Endothelial cell of umbilical vein (primary cell): ENCODE measurements at regions not wholly inside any gene's neighbourhood (a gene's known extent, or its start where the extent isn't known, plus 50 kb on each side); places are given as distances from the start of the nearest gene placed in this dataset.

Source experiments
- BruUV-seq: library from RNA; stranded (reverse); fragments of 400-500 nt; replicated peaks from 2 replicates; lab custom pipeline; 2021; lab: Mats Ljungman, UMichigan
- CTCF ChIA-PET: fragments of 300-600, 350-600 bp; sonication (Branson Sonifier 250); formaldehyde crosslinking; loops from one replicate; lab custom pipeline; 2021; ENCODE audit warnings: antibody characterized with exemption, inconsistent platforms; lab: Charles Lee
- POLR2A ChIA-PET: fragments of 300-600, 350-600 bp; sonication (Branson Sonifier 250); formaldehyde crosslinking; loops from one replicate; lab custom pipeline; 2021; ENCODE audit warnings: antibody characterized with exemption, inconsistent platforms; lab: Charles Lee
- DNase-seq: peaks from one replicate; pipeline ENCODE4 v3.0.0-alpha.2; 2011; ENCODE audit warnings: low read depth, low spot score
- FAIRE-seq: peaks from 2 replicates; lab custom pipeline; 2011; peaks lifted over from hg19 to GRCh38; lab: Jason Lieb, UNC
- H2AFZ ChIP-seq: 2 replicates; pipeline ENCODE4 v1.6.0; 2012; ENCODE audit warnings: low read depth, low read length, control low read depth, inconsistent platforms
- H3K27ac ChIP-seq: 2 replicates; pipeline ENCODE4 v1.5.1; 2011; ENCODE audit warnings: low read depth, mild to moderate bottlenecking, control low read depth, low read length, moderate library complexity; ENCODE audit not compliant: insufficient read depth
- H3K27me3 ChIP-seq, 2 experiments: 2 replicates each; pipeline versions ENCODE4 v1.6.0 to v1.6.1; 2011; ENCODE audit warnings: low read length in 2 of 2, mixed read lengths in 1 of 2; ENCODE audit not compliant: control insufficient read depth in 2 of 2, insufficient read depth in 2 of 2
- H3K36me3 ChIP-seq, 2 experiments: 2 replicates in 1 of 2; 3 replicates in 1 of 2; pipeline ENCODE4 v1.5.1; 2011; ENCODE audit warnings: low read length in 2 of 2, mild to moderate bottlenecking in 1 of 2, moderate library complexity in 1 of 2; ENCODE audit not compliant: control insufficient read depth in 2 of 2, insufficient read depth in 2 of 2; ENCODE audit errors: extremely low read depth in 1 of 2
- H3K4me1 ChIP-seq: 3 replicates; pipeline ENCODE4 v1.5.1; 2011; ENCODE audit warnings: mild to moderate bottlenecking, low read length; ENCODE audit not compliant: control insufficient read depth, insufficient read depth; ENCODE audit errors: extremely low read depth
- H3K4me2 ChIP-seq: 2 replicates; pipeline ENCODE4 v1.6.1; 2011; ENCODE audit warnings: low read length, control low read depth, mixed read lengths; ENCODE audit not compliant: insufficient read depth
- H3K4me3 ChIP-seq, 3 experiments: fragments of 200-600 bp in 1 of 3; sonication (generic), shearing (Covaris generic) in 1 of 3; replicated peaks in 1 of 3; 2 replicates each; pipeline ENCODE4 v1.5.1; 2011 to 2016; ENCODE audit warnings: control low read depth in 3 of 3, low read length in 3 of 3, mild to moderate bottlenecking in 2 of 3, inconsistent platforms in 1 of 3, low read depth in 1 of 3, moderate library complexity in 1 of 3; ENCODE audit not compliant: insufficient read depth in 1 of 3
- H3K79me2 ChIP-seq: 2 replicates; pipeline ENCODE4 v1.6.0; 2012; ENCODE audit warnings: low read length, inconsistent platforms; ENCODE audit not compliant: control insufficient read depth, insufficient read depth
- H3K9ac ChIP-seq: replicated peaks from 2 replicates; pipeline ENCODE3; 2011; ENCODE audit warnings: low read length, control low read depth; ENCODE audit not compliant: insufficient read depth; ENCODE audit errors: extremely low read depth
- H3K9me1 ChIP-seq: replicated peaks from 3 replicates; pipeline ENCODE4 v1.6.0; 2011; ENCODE audit warnings: mild to moderate bottlenecking, low read length; ENCODE audit not compliant: control insufficient read depth, insufficient read depth; ENCODE audit errors: extremely low read depth
- H3K9me3 ChIP-seq: replicated peaks from 2 replicates; pipeline ENCODE4 v1.5.1; 2012; ENCODE audit warnings: low read length, inconsistent platforms; ENCODE audit not compliant: control insufficient read depth, insufficient read depth
- H4K20me1 ChIP-seq: replicated peaks from 2 replicates; pipeline ENCODE3; 2011; ENCODE audit warnings: mild to moderate bottlenecking, low read length; ENCODE audit not compliant: control insufficient read depth, insufficient read depth; ENCODE audit errors: extremely low read depth
- EZH2 ChIP-seq: IDR thresholded peaks from 2 replicates; pipeline ENCODE4 v1.6.1; 2012; ENCODE audit warnings: borderline replicate concordance, low read depth, mild to moderate bottlenecking, moderate library complexity, low read length, inconsistent platforms; ENCODE audit not compliant: severe bottlenecking
- FOS ChIP-seq: IDR thresholded peaks from 2 replicates; pipeline ENCODE4 v1.6.1; 2011; ENCODE audit warnings: mild to moderate bottlenecking, low read length, moderate library complexity, borderline replicate concordance; ENCODE audit not compliant: insufficient read depth
- GATA2 ChIP-seq: IDR thresholded peaks from 2 replicates; pipeline ENCODE4 v1.7.0; 2011; ENCODE audit warnings: low read depth, mild to moderate bottlenecking, moderate library complexity, mixed read lengths, low read length; ENCODE audit not compliant: insufficient read length, insufficient read depth
- JUN ChIP-seq: IDR thresholded peaks from 2 replicates; pipeline ENCODE4 v1.6.1; 2011; ENCODE audit warnings: borderline replicate concordance, low read depth; ENCODE audit not compliant: insufficient read length, insufficient read depth
- MYC ChIP-seq: IDR thresholded peaks from one replicate; pipeline ENCODE4 v1.6.1; 2011; ENCODE audit warnings: mild to moderate bottlenecking, low read depth, low read length
- POLR2A ChIP-seq: IDR thresholded peaks from 2 replicates; pipeline ENCODE4 v1.6.1; 2012; ENCODE audit warnings: low read depth, mild to moderate bottlenecking, control low read depth, low read length
- POLR2AphosphoS5 ChIP-seq: IDR thresholded peaks from 2 replicates; pipeline ENCODE4 v1.6.1; 2012; ENCODE audit warnings: low read depth, mild to moderate bottlenecking, control low read depth, low read length, moderate library complexity; ENCODE audit not compliant: insufficient read depth
- dilution Hi-C: fragments of 300-500 bp; cut with MboI; formaldehyde crosslinking; loops from one replicate; pipeline ENCODE4 v1.15.0; 2019; ENCODE audit warnings: low sequenced_read_pairs; ENCODE audit not compliant: extremely low pct_ligation_motif_present
- intact Hi-C: fragments of 100-400 bp; cut with micrococcal nuclease; formaldehyde crosslinking; loops from one replicate; pipeline ENCODE4 v1.10.0; 2022
- TF ChIP-seq, protein P1 (sequence below): IDR thresholded peaks from 2 replicates; pipeline ENCODE4 v1.6.1; 2011; ENCODE audit not compliant: insufficient read depth, insufficient read length
- TF ChIP-seq, protein P2 (sequence below), 2 donors: IDR thresholded peaks; 1 replicate in 1 of 2; 2 replicates in 1 of 2; pipeline ENCODE4 v1.5.1; 2011; ENCODE audit warnings: low read length in 2 of 2, mild to moderate bottlenecking in 2 of 2, moderate library complexity in 2 of 2, control low read depth in 1 of 2, inconsistent platforms in 1 of 2, low read depth in 1 of 2; ENCODE audit not compliant: insufficient read depth in 1 of 2; ENCODE audit errors: extremely low read depth in 1 of 2

DNA sequence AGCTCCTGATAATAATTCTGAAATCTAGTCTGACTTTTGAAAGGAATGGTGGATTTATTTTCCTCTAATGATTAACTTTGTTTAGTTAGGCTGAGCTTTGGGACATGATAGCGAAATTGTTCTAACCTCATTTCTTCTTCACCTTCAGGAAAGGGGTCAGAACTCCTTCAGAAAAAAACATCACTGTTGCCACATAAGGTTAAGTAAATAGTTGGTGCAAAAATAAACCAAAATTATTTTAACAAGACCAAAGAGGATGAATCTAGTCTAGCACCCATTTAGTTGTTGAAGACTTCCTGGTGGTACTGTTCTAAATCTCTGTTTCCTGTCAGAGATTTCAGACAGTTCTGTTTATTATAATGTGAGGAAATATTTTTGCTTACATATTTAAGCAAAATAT, 379.8 kb downstream of the UTRN start:
- dilution Hi-C loops: no loop called here

DNA sequence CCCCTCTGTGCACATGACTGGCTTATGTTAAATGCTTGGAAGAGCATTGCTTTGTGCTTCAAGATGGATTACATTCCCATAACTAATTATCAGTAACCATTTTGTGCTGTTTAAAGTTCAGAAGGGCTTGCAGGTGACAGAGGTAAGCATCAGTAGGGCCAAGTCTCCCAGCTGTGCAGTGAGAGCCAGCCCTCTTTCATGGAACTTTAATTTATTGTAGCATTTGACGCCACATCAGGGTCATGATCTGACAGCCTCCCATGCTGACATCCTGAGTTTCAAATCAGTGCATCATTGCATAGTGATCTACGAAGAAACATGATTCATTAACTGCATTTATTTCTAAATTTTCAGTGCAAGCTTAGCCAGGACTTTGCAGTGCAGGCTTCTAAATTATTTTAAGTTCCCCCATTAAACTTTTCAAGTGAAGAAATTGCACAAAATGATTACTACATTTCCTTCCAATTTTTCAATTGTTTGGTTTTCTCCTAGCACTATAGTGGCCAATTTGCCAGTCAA, 380.9 kb downstream of the UTRN start:
- no TSS peak for BruUV-seq
- Histone ChIP-seq H2AFZ (no peak overlapping the region), H3K27ac (no peak overlapping the region), H3K4me1 (no peaks in the 10 kb centered on the region), H3K36me3 (no peaks in the 10 kb centered on the region), H4K20me1 (peaks cover 3% of the 10 kb centered on the region), H3K9ac (no peak overlapping the region), H3K9me1 (no peaks in the 10 kb centered on the region), H3K4me2 (no peak overlapping the region), H3K9me3 (no peaks in the 10 kb centered on the region), H3K79me2 (peaks cover 8% of the 10 kb centered on the region), H3K27me3 (no peaks in the 10 kb centered on the region), H3K4me3 (no peak overlapping the region)
- DNase-seq: no peak
- POLR2A ChIA-PET: no interaction called here
- dilution Hi-C loops: no loop called here
- TF ChIP-seq POLR2AphosphoS5 (no peak), JUN (no peak), MYC (no peak), GATA2 (no peak), EZH2 (no peak), FOS (no peak), POLR2A (no peak)
- TF ChIP-seq, protein P1, sequence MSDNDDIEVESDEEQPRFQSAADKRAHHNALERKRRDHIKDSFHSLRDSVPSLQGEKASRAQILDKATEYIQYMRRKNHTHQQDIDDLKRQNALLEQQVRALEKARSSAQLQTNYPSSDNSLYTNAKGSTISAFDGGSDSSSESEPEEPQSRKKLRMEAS: no peak
- TF ChIP-seq, protein P2, sequence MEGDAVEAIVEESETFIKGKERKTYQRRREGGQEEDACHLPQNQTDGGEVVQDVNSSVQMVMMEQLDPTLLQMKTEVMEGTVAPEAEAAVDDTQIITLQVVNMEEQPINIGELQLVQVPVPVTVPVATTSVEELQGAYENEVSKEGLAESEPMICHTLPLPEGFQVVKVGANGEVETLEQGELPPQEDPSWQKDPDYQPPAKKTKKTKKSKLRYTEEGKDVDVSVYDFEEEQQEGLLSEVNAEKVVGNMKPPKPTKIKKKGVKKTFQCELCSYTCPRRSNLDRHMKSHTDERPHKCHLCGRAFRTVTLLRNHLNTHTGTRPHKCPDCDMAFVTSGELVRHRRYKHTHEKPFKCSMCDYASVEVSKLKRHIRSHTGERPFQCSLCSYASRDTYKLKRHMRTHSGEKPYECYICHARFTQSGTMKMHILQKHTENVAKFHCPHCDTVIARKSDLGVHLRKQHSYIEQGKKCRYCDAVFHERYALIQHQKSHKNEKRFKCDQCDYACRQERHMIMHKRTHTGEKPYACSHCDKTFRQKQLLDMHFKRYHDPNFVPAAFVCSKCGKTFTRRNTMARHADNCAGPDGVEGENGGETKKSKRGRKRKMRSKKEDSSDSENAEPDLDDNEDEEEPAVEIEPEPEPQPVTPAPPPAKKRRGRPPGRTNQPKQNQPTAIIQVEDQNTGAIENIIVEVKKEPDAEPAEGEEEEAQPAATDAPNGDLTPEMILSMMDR (IDR thresholded peaks at IDR 0.05; ENCODE audit: extremely low read depth in 1 of 2, insufficient read depth in 1 of 2, low read depth in 1 of 2, low read length in 2 of 2): no peak
- no peak for FAIRE-seq
- CTCF ChIA-PET: no interaction called here
- intact Hi-C loops: no loop called here

More for the DNA sequence above, 379.8 kb downstream of the UTRN start:
- Histone ChIP-seq H3K27ac (no peak overlapping the region), H2AFZ (no peak overlapping the region), H3K4me1 (no peaks in the 10 kb centered on the region), H3K9ac (no peak overlapping the region), H3K4me3 (no peak overlapping the region), H4K20me1 (peaks cover 3% of the 10 kb centered on the region), H3K79me2 (peaks cover 5% of the 10 kb centered on the region), H3K36me3 (no peaks in the 10 kb centered on the region), H3K9me3 (no peaks in the 10 kb centered on the region), H3K9me1 (peaks cover 3% of the 10 kb centered on the region), H3K4me2 (no peak overlapping the region), H3K27me3 (no peaks in the 10 kb centered on the region)
- BruUV-seq: no TSS peak
- intact Hi-C loops: no loop called here
- ChIA-PET POLR2A (no interaction called here), CTCF (no interaction called here)
- DNase-seq (no peak), FAIRE-seq (no peak)
- TF ChIP-seq GATA2: no peak
- TF ChIP-seq EZH2: no peak
- TF ChIP-seq, protein P2 (IDR thresholded peaks at IDR 0.05; ENCODE audit: extremely low read depth in 1 of 2, insufficient read depth in 1 of 2, low read depth in 1 of 2, low read length in 2 of 2): no peak
